PFSK-1 (cell line): ENCODE measurements at regions not wholly inside any gene's neighbourhood (a gene's known extent, or its start where the extent isn't known, plus 50 kb on each side); places are given as distances from the start of the nearest gene placed in this dataset.

Experiments
- POLR2AphosphoS5 ChIP-seq: IDR thresholded peaks from 2 replicates; pipeline ENCODE4 v1.6.1; 2012; ENCODE audit warnings: low read depth, mild to moderate bottlenecking, control low read depth, low read length, moderate library complexity
- REST ChIP-seq, 2 experiments: IDR thresholded peaks; 2 replicates each; pipeline versions ENCODE4 v1.6.1 to v1.8.0; 2011 to 2012; ENCODE audit warnings: low read depth in 2 of 2, low read length in 2 of 2, control low read depth in 1 of 2, inconsistent platforms in 1 of 2, mild to moderate bottlenecking in 1 of 2, moderate library complexity in 1 of 2; ENCODE audit not compliant: insufficient read depth in 1 of 2
- TAF1 ChIP-seq: IDR thresholded peaks from 2 replicates; pipeline ENCODE4 v1.6.1; 2012; ENCODE audit warnings: low read length, control low read depth, borderline replicate concordance; ENCODE audit not compliant: insufficient read depth

GRCh38 chr3:162193148-162194095 is 696.8 kb downstream of the OTOL1 start:
- TF ChIP-seq POLR2AphosphoS5 (no peak), TAF1 (no peak), REST (IDR thresholded peaks at IDR 0.05; ENCODE audit: insufficient read depth in 1 of 2, low read depth in 2 of 2, low read length in 2 of 2) (no peak)
